Chondrocyte (in vitro differentiated cells): ENCODE measurements at regions not wholly inside any gene's neighbourhood (a gene's known extent, or its start where the extent isn't known, plus 50 kb on each side); places are given as distances from the start of the nearest gene placed in this dataset.
"Not testable (repeated sequence)": the region's sequence is repeated elsewhere in the genome, so short reads cannot be mapped to it uniquely, and the experiment has no call there.

Experiments
- DNase-seq: peaks from one replicate; pipeline ENCODE4 v3.0.0; 2021; ENCODE audit warnings: mixed read lengths, low spot score
- H3K27ac Mint-ChIP-seq: one replicate; pipeline ENCODE4 v1.8.0; 2021; ENCODE audit warnings: mild to moderate bottlenecking, moderate library complexity, mixed read lengths; ENCODE audit not compliant: unreplicated experiment
- H3K27me3 Mint-ChIP-seq: 2 replicates; pipeline ENCODE4 v1.8.0; 2021; ENCODE audit warnings: low read depth, mixed read lengths
- H3K36me3 Mint-ChIP-seq: 2 replicates; pipeline ENCODE4 v1.8.0; 2021; ENCODE audit warnings: low read depth, mixed read lengths
- H3K4me1 Mint-ChIP-seq: 2 replicates; pipeline ENCODE4 v1.8.0; 2021; ENCODE audit warnings: low read depth, mild to moderate bottlenecking, mixed read lengths
- H3K4me3 Mint-ChIP-seq: one replicate; pipeline ENCODE4 v1.8.0; 2021; ENCODE audit warnings: mild to moderate bottlenecking, moderate library complexity, mixed read lengths; ENCODE audit not compliant: unreplicated experiment
- H3K9me3 Mint-ChIP-seq: 2 replicates; pipeline ENCODE4 v1.8.0; 2021; ENCODE audit warnings: low read depth, mixed read lengths
- CTCF ChIP-seq: fragments of 200-600 bp; sonication (generic); IDR thresholded peaks from 2 replicates; pipeline ENCODE4 v1.5.0; 2021; ENCODE audit warnings: antibody characterized with exemption, mild to moderate bottlenecking, moderate library complexity

- H3K4me3 Mint-ChIP-seq, DNase-seq, H3K36me3 Mint-ChIP-seq, H3K4me1 Mint-ChIP-seq, H3K27ac Mint-ChIP-seq, H3K27me3 Mint-ChIP-seq: not testable (repeated sequence)
- H3K9me3 Mint-ChIP-seq = peaks cover 49% of the 10 kb centered on the region
These were observed 330.1 kb upstream of the AR start for GRCh38 chrX:67213686-67214085.

- DNase-seq = no peak
- Mint-ChIP-seq H3K27me3 (no peaks in the 10 kb centered on the region), H3K4me1 (no peaks in the 10 kb centered on the region), H3K36me3 (no peaks in the 10 kb centered on the region), H3K27ac (no peak overlapping the region), H3K4me3 (no peak overlapping the region), H3K9me3 (peaks cover 43% of the 10 kb centered on the region)
- TF ChIP-seq CTCF = no peak
These were observed 335.9 kb upstream of the AR start for GRCh38 chrX:67207912-67208311.

GRCh38 chrX:67159437-67159836, 384.4 kb upstream of the AR start:
- no peak overlapping the region for H3K4me3 Mint-ChIP-seq
- no peaks in the 10 kb centered on the region for H3K27me3 Mint-ChIP-seq
- no peaks in the 10 kb centered on the region for H3K36me3 Mint-ChIP-seq
- H3K27ac Mint-ChIP-seq = no peak overlapping the region
- DNase-seq = no peak
- no peak for TF ChIP-seq CTCF
- no peaks in the 10 kb centered on the region for H3K4me1 Mint-ChIP-seq
- peaks cover 65% of the 10 kb centered on the region for H3K9me3 Mint-ChIP-seq

GRCh38 chrX:67114635-67115034, 429.2 kb upstream of the AR start:
- no peak for TF ChIP-seq CTCF
- DNase-seq = no peak
- Mint-ChIP-seq H3K4me3 (no peak overlapping the region), H3K4me1 (no peaks in the 10 kb centered on the region), H3K36me3 (no peaks in the 10 kb centered on the region), H3K27me3 (no peaks in the 10 kb centered on the region), H3K27ac (no peak overlapping the region), H3K9me3 (peaks cover 42% of the 10 kb centered on the region)

GRCh38 chrX:67105758-67106116, 438.1 kb upstream of the AR start:
- H3K9me3 Mint-ChIP-seq = peaks cover 35% of the 10 kb centered on the region
- no peak for TF ChIP-seq CTCF
- no peaks in the 10 kb centered on the region for H3K27me3 Mint-ChIP-seq
- H3K4me1 Mint-ChIP-seq = no peaks in the 10 kb centered on the region
- H3K36me3 Mint-ChIP-seq = no peaks in the 10 kb centered on the region
- no peak overlapping the region for H3K4me3 Mint-ChIP-seq
- peak; percentile 28 for DNase-seq
- H3K27ac Mint-ChIP-seq = no peak overlapping the region

GRCh38 chrX:67104982-67105757, 438.7 kb upstream of the AR start:
- Mint-ChIP-seq H3K9me3 (peaks cover 31% of the 10 kb centered on the region), H3K27me3 (no peaks in the 10 kb centered on the region), H3K4me3 (no peak overlapping the region), H3K27ac (no peak overlapping the region), H3K36me3 (no peaks in the 10 kb centered on the region), H3K4me1 (no peaks in the 10 kb centered on the region)
- no peak for DNase-seq
- TF ChIP-seq CTCF = no peak
